ENCODE measurements at regions not wholly inside any gene's neighbourhood (a gene's known extent, or its start where the extent isn't known, plus 50 kb on each side); places are given as distances from the start of the nearest gene placed in this dataset.

GRCh38 chr20:10846766-10847165, 173.0 kb upstream of the JAG1 start:
- TF ChIP-seq ATF3 (CRISPR knock-in tag; IDR thresholded peaks at IDR 0.05): no peak
- no peak for TF ChIP-seq EP300 (IDR thresholded peaks at IDR 0.05; ENCODE audit: low read depth in 2 of 2, low read length in 2 of 2)
- TF ChIP-seq EP300 (CRISPR knock-in tag; IDR thresholded peaks at IDR 0.05; ENCODE audit: borderline replicate concordance): no peak
- TF ChIP-seq HNF1B (CRISPR knock-in tag; IDR thresholded peaks at IDR 0.05): no peak
- TF ChIP-seq GABPA (IDR thresholded peaks at IDR 0.05; ENCODE audit: low read depth, low read length): no peak
- no peak for TF ChIP-seq GABPA (CRISPR knock-in tag; IDR thresholded peaks at IDR 0.05; ENCODE audit: low read depth)
- no peak for TF ChIP-seq JUN (CRISPR knock-in tag; IDR thresholded peaks at IDR 0.05)
- TF ChIP-seq ZNF672 (CRISPR knock-in tag; IDR thresholded peaks at IDR 0.05): no peak
- TF ChIP-seq MAX (IDR thresholded peaks at IDR 0.05): no peak
- TF ChIP-seq ZNF792 (CRISPR knock-in tag; IDR thresholded peaks at IDR 0.05): no peak
- TF ChIP-seq CREB3 (CRISPR knock-in tag; IDR thresholded peaks at IDR 0.05): no peak
- TF ChIP-seq CREB1 (IDR thresholded peaks at IDR 0.05): no peak
- TF ChIP-seq CREB1 (CRISPR knock-in tag; IDR thresholded peaks at IDR 0.05): no peak
- TF ChIP-seq FOSL1 (CRISPR knock-in tag; IDR thresholded peaks at IDR 0.05; ENCODE audit: borderline replicate concordance): no peak
- TF ChIP-seq ZNF343 (CRISPR knock-in tag; IDR thresholded peaks at IDR 0.05): no peak
